K562 (cell line): ENCODE measurements at regions not wholly inside any gene's neighbourhood (a gene's known extent, or its start where the extent isn't known, plus 50 kb on each side); places are given as distances from the start of the nearest gene placed in this dataset.

Source experiments
- ATAC-seq: fragments of 200-7000 bp; cut with Tn5 transposase; 3 replicates; pipeline ENCODE4 v1.9.1; 2020; ENCODE audit warnings: moderate library complexity
- BruUV-seq: library from RNA; stranded (reverse); fragments of 400-500 nt; replicated peaks from 2 replicates; lab custom pipeline; 2021; lab: Mats Ljungman, UMichigan
- CTCF ChIA-PET: fragments of 300-600 bp; formaldehyde crosslinking; extraction: SDS; loops from one replicate; lab custom pipeline; 2021; ENCODE audit warnings: low intra/inter-chr PET ratio; lab: Yijun Ruan, JAX
- POLR2A ChIA-PET: fragments of 300-600, 350-650 bp; sonication (Branson Sonifier 250); formaldehyde crosslinking; extraction: SDS; loops from one replicate; lab custom pipeline; 2021; ENCODE audit warnings: antibody characterized with exemption, inconsistent platforms; lab: Yijun Ruan, JAX
- DNase-seq, 4 experiments: peaks; one replicate each; pipeline versions ENCODE4 v3.0.0 to v3.0.0-alpha.2; 2011 to 2018; ENCODE audit warnings: low spot score in 3 of 4, mixed read lengths in 3 of 4; ENCODE audit errors: extremely low read depth in 1 of 4
- FAIRE-seq: peaks from 2 replicates; lab custom pipeline; 2011; peaks lifted over from hg19 to GRCh38; lab: Jason Lieb, UNC
- H2AFZ ChIP-seq: 2 replicates; pipeline ENCODE4 v1.6.0; 2011; ENCODE audit warnings: low read depth, low read length, control low read depth, inconsistent platforms
- H3K27ac ChIP-seq: fragments of 200-600 bp; 3 replicates; pipeline ENCODE4 v1.8.0; 2011; ENCODE audit warnings: low read depth, mild to moderate bottlenecking, control low read depth, inconsistent platforms, low read length, moderate library complexity, mixed read lengths; ENCODE audit errors: extremely low read depth
- H3K27me3 ChIP-seq, 2 experiments: fragments of 300-600 bp in 1 of 2; 2 replicates in 1 of 2; 3 replicates in 1 of 2; pipeline versions ENCODE4 v1.6.0 to v1.8.0; 2011; ENCODE audit warnings: inconsistent platforms in 2 of 2, low read length in 2 of 2, mild to moderate bottlenecking in 1 of 2, mixed read lengths in 1 of 2, moderate library complexity in 1 of 2; ENCODE audit not compliant: control insufficient read depth in 2 of 2, insufficient read depth in 2 of 2
- H3K36me3 ChIP-seq: fragments of 300-600 bp; 3 replicates; pipeline ENCODE4 v1.8.0; 2011; ENCODE audit warnings: mild to moderate bottlenecking, low read length, inconsistent platforms; ENCODE audit not compliant: control insufficient read depth, insufficient read depth
- H3K4me1 ChIP-seq, 2 experiments: fragments of 200-600 bp in 1 of 2; replicated peaks in 1 of 2; 2 replicates in 1 of 2; 3 replicates in 1 of 2; pipeline versions ENCODE4 v1.5.1 to v1.8.0; 2011; ENCODE audit warnings: inconsistent platforms in 2 of 2, low read length in 2 of 2, mild to moderate bottlenecking in 1 of 2, mixed read lengths in 1 of 2, moderate library complexity in 1 of 2; ENCODE audit not compliant: control insufficient read depth in 2 of 2, insufficient read depth in 2 of 2
- H3K4me2 ChIP-seq: 2 replicates; pipeline ENCODE4 v1.6.1; 2011; ENCODE audit warnings: low read length, control low read depth, inconsistent platforms, mixed read lengths; ENCODE audit not compliant: insufficient read depth
- H3K4me3 ChIP-seq: fragments of 200-600 bp; sonication (generic), shearing (Covaris generic); 2 replicates; pipeline ENCODE4 v1.5.1; 2016; ENCODE audit warnings: control low read depth, inconsistent platforms
- H3K79me2 ChIP-seq: fragments of 200-600 bp; 3 replicates; pipeline ENCODE4 v1.8.0; 2011; ENCODE audit warnings: low read length, inconsistent platforms; ENCODE audit not compliant: control insufficient read depth, insufficient read depth
- H3K9ac ChIP-seq, 2 experiments: 2 replicates each; pipeline versions ENCODE4 v1.6.0 to v1.6.1; 2011; ENCODE audit warnings: low read depth in 2 of 2, low read length in 2 of 2, control low read depth in 1 of 2, inconsistent platforms in 1 of 2, mild to moderate bottlenecking in 1 of 2, mixed read lengths in 1 of 2; ENCODE audit not compliant: insufficient read depth in 1 of 2
- H3K9me1 ChIP-seq: one replicate; pipeline ENCODE4 v1.6.0; 2011; ENCODE audit warnings: inconsistent platforms, mild to moderate bottlenecking, low read length, moderate library complexity; ENCODE audit not compliant: control insufficient read depth, insufficient read depth
- H3K9me3 ChIP-seq: replicated peaks from 2 replicates; pipeline ENCODE4 v1.5.1; 2011; ENCODE audit warnings: low read depth, low read length, inconsistent platforms; ENCODE audit not compliant: control insufficient read depth, insufficient read depth
- H4K20me1 ChIP-seq: replicated peaks from 2 replicates; pipeline ENCODE4 v1.6.1; 2011; ENCODE audit warnings: low read length, inconsistent platforms, mixed read lengths; ENCODE audit not compliant: control insufficient read depth, insufficient read depth
- CREB1 ChIP-seq, 2 experiments: sonication (generic) in 1 of 2; formaldehyde crosslinking in 1 of 2; IDR thresholded peaks; 2 replicates each; pipeline versions ENCODE4 v1.6.1 to v1.8.0; 2012 to 2022; ENCODE audit warnings: inconsistent platforms in 1 of 2, mild to moderate bottlenecking in 1 of 2, missing genetic modification reagents in 1 of 2, moderate library complexity in 1 of 2
- E2F3 ChIP-seq: fragments of 250-450 bp; sonication (Bioruptor Pico); IDR thresholded peaks from 2 replicates; pipeline ENCODE4 v1.4.0; 2020; ENCODE audit warnings: mild to moderate bottlenecking
- SMAD2 ChIP-seq: fragments of 150-350 bp; IDR thresholded peaks from 2 replicates; pipeline ENCODE4 v1.6.1; 2014; ENCODE audit warnings: low read depth, mild to moderate bottlenecking, low read length
- SMAD4 ChIP-seq: fragments of 250-450 bp; sonication (Bioruptor Pico); conservative IDR thresholded peaks from 2 replicates; pipeline ENCODE4 v1.8.0; 2021; ENCODE audit warnings: inconsistent platforms, mild to moderate bottlenecking, moderate library complexity
- SMARCC2 ChIP-seq: fragments of 450-650 bp; IDR thresholded peaks from 2 replicates; pipeline ENCODE4 v1.6.1; 2017; ENCODE audit warnings: antibody characterized with exemption, moderate library complexity, mild to moderate bottlenecking, low read depth
- ZNF146 ChIP-seq: IDR thresholded peaks from one replicate; pipeline ENCODE4 v1.6.1; 2018; ENCODE audit warnings: missing compliant biosample characterization; ENCODE audit not compliant: unreplicated experiment
- WGBS: fragments of 100-300 bp; shearing (Covaris generic); methylation state at CpG from one replicate; pipeline ENCODE4 v1.1.6; 2016; ENCODE audit warnings: low coverage, mixed read lengths; ENCODE audit not compliant: insufficient coverage; ENCODE audit errors: missing lambda C conversion rate; 5-methylcytosine and 5-hydroxymethylcytosine counted together
- in situ Hi-C: fragments of 300-500 bp; cut with MboI; formaldehyde crosslinking; loops from 4 replicates; pipeline ENCODE4 v1.15.0; 2018; ENCODE audit warnings: inconsistent platforms, mixed read lengths
- intact Hi-C: fragments of 100-400 bp; cut with micrococcal nuclease; formaldehyde crosslinking; loops from 2 replicates; pipeline ENCODE4 v1.14.2; 2022
- TF ChIP-seq, protein P1 (sequence below): sonication (generic); formaldehyde crosslinking; IDR thresholded peaks from 2 replicates; pipeline ENCODE4 v1.8.1; 2022; ENCODE audit warnings: missing genetic modification reagents
- TF ChIP-seq, protein P2 (sequence below), 3 experiments: fragments of 200-800 bp in 1 of 3; sonication (Bioruptor generic) in 1 of 3; sonication (generic) in 1 of 3; formaldehyde crosslinking in 1 of 3; IDR thresholded peaks; 2 replicates each; pipeline versions ENCODE4 v1.6.1 to v1.8.0; 2016 to 2022; ENCODE audit warnings: mild to moderate bottlenecking in 2 of 3, missing compliant biosample characterization in 2 of 3, missing genetic modification characterization in 2 of 3, missing genetic modification reagents in 1 of 3

DNA sequence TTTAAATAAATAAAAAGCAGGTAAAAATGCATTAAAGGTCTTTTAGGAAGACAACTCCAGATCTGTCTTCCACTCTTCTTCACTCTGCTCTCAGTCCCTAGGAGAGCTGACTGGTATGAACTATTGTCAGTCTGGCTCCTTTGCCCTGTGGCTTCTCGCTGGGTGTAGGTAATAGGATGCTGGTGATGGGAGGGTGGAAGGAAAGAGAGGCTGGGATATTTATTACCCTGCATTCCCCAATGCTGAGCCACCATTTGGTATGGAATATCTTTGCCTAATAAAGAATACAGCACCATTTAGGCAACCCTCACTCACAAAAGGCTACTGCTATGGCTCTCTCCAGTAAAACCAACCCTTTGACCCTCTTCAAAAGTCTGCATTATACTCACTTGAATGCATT is 326.9 kb downstream of the CNTN3 start:
- no peaks in the 10 kb centered on the region for H3K27me3 ChIP-seq
- no TSS peak for BruUV-seq
- H3K4me3 ChIP-seq = no peak overlapping the region
- FAIRE-seq (no peak), ATAC-seq (no peak), DNase-seq (no peak)
- no peak overlapping the region for H3K9ac ChIP-seq
- 0% methylated on average over 1 of the region's 1 CpG for WGBS
- no peaks in the 10 kb centered on the region for H3K79me2 ChIP-seq
- no peaks in the 10 kb centered on the region for H3K9me3 ChIP-seq
- TF ChIP-seq, protein P1, sequence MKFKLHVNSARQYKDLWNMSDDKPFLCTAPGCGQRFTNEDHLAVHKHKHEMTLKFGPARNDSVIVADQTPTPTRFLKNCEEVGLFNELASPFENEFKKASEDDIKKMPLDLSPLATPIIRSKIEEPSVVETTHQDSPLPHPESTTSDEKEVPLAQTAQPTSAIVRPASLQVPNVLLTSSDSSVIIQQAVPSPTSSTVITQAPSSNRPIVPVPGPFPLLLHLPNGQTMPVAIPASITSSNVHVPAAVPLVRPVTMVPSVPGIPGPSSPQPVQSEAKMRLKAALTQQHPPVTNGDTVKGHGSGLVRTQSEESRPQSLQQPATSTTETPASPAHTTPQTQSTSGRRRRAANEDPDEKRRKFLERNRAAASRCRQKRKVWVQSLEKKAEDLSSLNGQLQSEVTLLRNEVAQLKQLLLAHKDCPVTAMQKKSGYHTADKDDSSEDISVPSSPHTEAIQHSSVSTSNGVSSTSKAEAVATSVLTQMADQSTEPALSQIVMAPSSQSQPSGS (CRISPR knock-in tag) = no peak
- TF ChIP-seq ZNF146 (no peak), SMARCC2 (no peak), SMAD2 (no peak), CREB1 (IDR thresholded peaks at IDR 0.05) (no peak), CREB1 (CRISPR knock-in tag; IDR thresholded peaks at IDR 0.05) (no peak), SMAD4 (CRISPR knock-in tag) (no peak), E2F3 (CRISPR knock-in tag) (no peak)
- TF ChIP-seq, protein P2, sequence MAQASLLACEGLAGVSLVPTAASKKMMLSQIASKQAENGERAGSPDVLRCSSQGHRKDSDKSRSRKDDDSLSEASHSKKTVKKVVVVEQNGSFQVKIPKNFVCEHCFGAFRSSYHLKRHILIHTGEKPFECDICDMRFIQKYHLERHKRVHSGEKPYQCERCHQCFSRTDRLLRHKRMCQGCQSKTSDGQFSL (CRISPR knock-in tag; IDR thresholded peaks at IDR 0.05) = no peak
- TF ChIP-seq, protein P2 (tag; IDR thresholded peaks at IDR 0.05) = no peak
- H4K20me1 ChIP-seq = no peaks in the 10 kb centered on the region
- H3K4me2 ChIP-seq = no peak overlapping the region
- CTCF ChIA-PET = no interaction called here
- H3K27ac ChIP-seq = no peak overlapping the region
- H3K4me1 ChIP-seq = no peaks in the 10 kb centered on the region
- H2AFZ ChIP-seq = no peak overlapping the region
- no peaks in the 10 kb centered on the region for H3K36me3 ChIP-seq
- intact Hi-C loops = no loop called here
- POLR2A ChIA-PET = no interaction called here
- H3K9me1 ChIP-seq = no peaks in the 10 kb centered on the region
- in situ Hi-C loops = no loop called here
